ENCODE measurements at regions not wholly inside any gene's neighbourhood (a gene's known extent, or its start where the extent isn't known, plus 50 kb on each side); places are given as distances from the start of the nearest gene placed in this dataset.

DNA sequence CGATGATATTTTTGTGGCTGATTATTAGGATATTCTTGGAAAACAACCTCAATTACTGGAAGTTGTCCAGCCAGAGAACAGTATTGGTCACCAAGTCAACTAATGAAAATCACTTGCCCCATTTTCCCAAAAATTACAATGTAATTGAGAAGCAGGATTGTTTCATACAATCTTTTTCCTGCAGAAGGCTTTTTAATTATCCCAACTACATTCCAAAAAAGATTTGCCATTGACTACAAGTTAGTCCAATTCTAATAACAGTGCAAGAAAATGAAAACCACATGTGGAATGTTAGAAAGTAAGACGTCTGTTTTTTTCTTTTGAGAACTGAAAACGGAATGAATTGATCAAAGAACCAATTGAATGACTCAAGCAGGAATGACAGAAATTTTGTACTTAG, 1195.8 kb downstream of the SORCS1 start:
- DNase-seq, result no peak

- no peak for DNase-seq
Observed at GRCh38 chr10:105967256-105967655, 1197.2 kb downstream of the SORCS1 start.

DNA sequence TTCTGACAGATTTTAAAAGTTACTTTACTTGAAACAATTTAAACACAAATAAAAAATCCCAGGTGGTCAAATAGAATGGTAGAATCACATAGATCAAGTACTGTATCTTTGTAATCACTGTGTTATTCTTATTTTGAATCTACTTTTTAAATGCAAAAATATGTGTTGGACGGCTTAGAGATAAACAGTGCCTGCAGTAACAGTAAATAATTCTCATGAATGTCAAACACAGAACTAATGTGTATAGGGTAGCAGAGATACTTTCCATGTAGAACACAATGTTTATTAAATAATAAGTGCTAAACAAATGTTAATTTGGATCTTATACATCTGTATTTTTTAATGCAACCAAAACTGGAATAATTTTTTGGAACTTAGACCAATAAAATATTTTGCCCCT, 1199.4 kb downstream of the SORCS1 start:
- DNase-seq, result no peak

DNA sequence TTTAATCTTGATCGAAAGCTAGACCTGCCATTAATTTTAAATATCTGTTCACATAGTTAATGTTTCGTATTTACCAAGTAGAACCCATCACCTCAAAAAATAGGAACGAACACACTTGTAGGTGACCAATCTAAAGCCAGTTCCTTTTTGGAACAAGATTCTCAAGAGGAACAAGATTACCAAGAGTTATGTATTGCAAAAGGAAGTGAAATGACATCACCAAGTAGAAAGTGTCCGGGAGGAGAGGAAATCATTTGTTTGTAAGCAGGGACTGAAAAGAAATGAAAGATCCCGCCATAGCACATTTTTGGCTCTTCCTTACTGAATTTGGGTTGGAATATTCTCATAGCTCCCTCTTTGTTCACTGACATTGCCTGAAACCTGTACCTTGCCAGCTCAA, 1200.5 kb downstream of the SORCS1 start:
- no peak for DNase-seq

DNA sequence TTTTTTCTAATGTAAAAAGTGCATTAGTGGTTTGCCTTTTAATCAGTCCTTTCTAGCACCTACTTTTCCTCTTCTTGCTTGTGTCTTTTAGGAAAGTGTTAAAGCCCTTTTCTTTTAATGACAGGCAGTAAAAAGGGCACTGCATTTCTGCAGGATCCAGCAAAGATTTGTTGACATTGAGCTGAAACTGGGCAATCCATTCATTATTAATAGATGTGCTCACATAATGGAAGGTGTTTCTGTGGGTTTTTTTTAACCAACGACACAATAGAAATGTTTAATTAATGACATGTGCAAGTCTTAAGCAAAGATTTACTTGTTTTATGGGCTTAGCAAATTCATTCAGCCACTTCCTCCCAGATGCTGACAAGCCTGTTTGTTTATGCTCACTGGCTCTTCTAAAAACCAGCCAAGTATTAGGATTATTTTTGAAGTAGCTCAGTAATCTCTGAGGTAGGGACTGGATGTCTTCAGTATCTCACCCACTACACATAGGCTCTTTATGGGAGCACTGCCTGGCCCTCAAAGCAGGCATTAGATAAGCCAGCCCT, 1201.1 kb downstream of the SORCS1 start:
- DNase-seq, result no peak

GRCh38 chr10:105956550-105956949, 1208.0 kb downstream of the SORCS1 start:
- no peak for DNase-seq

DNA sequence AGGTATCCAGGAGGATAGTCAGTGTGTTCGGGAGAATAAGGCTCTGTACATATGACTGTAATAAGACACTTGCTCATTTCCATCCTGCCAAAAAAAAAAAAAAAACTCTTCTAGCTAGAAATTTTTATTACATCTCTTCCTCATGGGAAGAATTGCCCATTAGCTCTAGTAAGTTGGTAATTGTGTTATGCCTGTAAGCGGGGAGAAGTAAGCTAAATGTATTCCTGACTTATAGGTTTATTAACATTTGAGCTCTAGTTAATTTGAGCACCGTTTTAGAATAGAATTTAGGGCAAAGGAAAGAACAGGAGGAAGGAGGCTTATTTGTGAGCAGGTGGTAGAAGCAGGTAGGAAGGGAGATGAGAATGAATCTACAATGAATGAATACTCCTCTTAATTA, 1210.6 kb downstream of the SORCS1 start:
- no peak for DNase-seq

DNA sequence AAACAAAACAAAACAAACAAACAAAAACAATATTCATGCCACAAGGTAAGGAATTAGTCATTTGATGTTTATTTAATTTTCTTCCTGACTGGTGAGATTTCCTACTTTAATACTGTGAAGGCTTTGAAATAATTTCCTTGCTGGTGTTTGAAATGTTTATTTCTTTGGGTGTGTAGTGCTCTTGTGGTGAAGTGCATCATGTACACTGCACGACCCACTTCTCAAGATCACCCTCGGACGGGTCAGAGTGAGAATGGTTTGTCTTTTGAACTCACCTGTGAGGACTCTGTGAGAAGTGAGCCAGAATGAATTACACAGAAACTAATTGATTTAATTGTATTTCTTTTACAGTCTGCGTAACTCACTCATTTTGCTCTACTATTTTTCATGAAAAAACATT, 1211.5 kb downstream of the SORCS1 start:
- DNase-seq, result no peak

DNA sequence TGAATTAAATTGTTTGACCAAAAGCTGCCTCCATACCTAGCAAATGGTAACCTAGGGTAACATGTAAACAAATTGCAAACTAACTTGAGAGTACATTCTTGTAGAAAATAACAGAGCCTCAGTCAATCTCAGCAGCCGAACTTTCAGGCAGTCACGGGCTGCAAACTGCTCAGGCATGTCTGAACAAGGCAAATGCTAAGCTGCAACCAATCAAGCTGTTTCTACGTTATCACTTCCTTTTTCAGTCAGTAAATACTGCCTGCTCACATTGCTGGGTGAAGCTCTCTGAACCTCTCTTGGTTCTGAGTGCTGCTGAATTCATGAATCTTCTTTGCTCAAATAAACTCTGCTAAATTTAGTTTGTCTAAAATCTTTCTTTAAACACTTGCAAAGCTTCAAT, 1212.4 kb downstream of the SORCS1 start:
- DNase-seq, result no peak

DNA sequence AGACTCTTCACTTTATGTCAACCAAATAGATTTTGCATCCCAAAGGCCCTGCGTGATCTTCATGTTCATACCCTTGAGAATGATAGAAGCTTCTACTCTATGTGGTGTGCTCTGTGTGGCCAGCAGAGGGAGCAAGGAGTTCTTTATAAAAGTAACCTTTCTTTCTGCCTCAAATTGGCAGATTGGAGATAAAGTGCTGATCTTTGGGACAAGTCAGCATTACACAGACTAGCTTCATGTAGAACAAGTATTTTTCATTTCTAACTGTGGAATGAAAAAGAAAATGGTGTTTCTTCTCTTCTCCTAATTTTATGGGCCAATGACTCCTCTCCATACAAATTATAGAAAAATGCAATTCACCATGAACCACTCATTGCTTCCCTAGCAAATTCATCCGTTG, 1214.1 kb downstream of the SORCS1 start:
- DNase-seq, result peak; percentile 18

- no peak for DNase-seq
Observed at GRCh38 chr10:105949721-105950120, 1214.8 kb downstream of the SORCS1 start.

- no peak for DNase-seq
Observed at GRCh38 chr10:105925045-105925785, 1239.3 kb downstream of the SORCS1 start.

GRCh38 chr10:105921348-105921747, 1243.2 kb downstream of the SORCS1 start:
- DNase-seq, result no peak

DNA sequence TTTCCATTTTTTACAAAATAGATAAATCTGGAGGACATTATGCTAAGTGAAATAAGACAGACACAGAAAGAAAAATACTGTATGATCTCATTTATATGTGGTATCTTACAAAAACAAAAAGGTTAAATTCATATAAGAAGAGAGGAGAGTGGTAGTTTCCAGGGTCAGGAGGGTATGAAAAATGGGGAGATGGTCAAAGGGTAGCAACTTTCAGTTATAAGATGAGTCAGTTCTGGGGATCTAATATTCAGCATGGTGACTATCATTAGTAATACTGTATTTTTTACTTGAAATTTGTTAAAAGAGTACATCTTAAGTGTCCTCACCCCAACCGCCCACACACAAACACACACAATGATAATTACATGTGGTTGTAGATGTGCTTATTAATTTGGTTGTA, 1250.1 kb downstream of the SORCS1 start:
- no peak for DNase-seq

- DNase-seq, result no peak
Observed at GRCh38 chr10:105908701-105909100, 1255.8 kb downstream of the SORCS1 start.

- DNase-seq, result no peak
Observed at GRCh38 chr10:105885495-105885894, 1244.4 kb downstream of the SORCS3 start.

DNA sequence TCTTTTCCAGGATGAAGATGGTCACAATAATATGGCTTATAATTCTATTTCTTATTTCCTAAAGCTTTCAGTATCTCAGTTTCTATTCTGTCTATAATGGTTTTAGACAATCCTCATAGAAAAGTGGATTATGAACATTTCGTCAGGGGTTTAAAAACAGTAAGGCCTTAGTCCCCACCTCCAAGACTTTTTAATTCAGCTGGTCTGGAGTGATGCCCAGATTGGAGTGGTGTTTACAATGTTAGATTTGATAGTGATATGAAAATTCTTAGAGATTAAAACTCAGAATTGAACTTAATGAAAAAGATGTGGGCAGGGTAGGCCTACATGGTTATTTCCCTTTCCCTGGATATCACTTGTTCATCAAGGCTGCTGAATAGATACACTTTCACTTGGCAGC, 1238.3 kb downstream of the SORCS3 start:
- DNase-seq, result no peak

DNA sequence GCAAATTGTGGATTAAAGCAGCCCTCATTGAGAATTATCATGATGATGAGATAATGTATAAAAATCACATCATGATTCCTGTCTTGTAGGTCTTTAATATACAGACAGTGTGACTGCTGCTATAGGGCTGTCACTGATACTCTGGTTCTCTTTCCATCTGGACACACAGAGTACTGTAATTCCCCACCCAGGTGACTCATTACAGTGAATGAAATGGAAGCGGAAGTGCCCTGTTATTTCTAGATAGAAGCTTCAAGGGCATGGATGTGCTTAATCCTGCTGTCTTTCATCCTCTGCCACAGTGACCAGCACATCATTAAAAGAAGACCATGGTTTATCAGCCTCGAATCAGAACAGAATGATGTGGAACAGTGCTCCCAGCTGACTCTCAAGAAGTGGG, 1234.0 kb downstream of the SORCS3 start:
- no peak for DNase-seq

- no peak for DNase-seq
Observed at GRCh38 chr10:105872665-105873064, 1231.6 kb downstream of the SORCS3 start.

DNA sequence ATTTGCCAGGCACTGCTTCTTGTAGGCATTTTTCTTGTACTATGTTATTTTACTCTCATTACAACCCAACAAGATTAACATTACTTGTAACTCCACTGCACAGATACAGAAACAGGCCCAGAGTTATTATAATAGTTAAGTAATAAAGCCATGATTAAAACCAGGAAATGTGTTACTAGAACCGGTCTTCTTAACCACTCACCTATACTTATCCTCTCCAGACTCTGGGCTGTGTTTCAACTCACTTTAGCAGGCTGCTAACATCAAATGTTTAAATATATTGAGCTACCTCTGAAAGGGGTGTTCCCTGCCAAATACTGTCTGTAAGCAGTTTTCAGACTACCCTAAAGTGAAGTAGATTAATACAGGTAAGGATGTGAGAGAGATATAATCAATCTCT, 1227.8 kb downstream of the SORCS3 start:
- no peak for DNase-seq

DNA sequence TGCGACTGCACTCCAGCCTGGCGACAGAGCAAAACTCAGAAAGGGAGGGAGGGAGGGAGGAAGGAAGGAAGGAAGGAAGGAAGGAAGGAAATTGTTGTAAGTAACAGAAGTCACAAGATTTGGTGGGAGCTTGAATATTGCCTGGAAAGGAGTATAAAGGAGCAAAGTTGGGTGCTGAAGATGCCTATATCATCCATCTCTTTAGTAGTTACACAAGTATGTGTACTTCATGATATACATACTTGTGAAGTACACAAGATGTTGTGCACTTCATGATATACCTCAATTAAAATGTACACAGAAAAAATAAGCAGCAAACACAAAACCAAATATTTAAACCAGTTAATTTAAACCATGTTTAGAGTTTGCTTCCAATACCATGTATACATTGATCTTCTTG, 1223.8 kb downstream of the SORCS3 start:
- no peak for DNase-seq

GRCh38 chr10:105857268-105858264, 1216.5 kb downstream of the SORCS3 start:
- DNase-seq, result no peak

- no peak for DNase-seq
Observed at GRCh38 chr10:105855791-105856190, 1214.7 kb downstream of the SORCS3 start.
